ENCODE measurements at regions not wholly inside any gene's neighbourhood (a gene's known extent, or its start where the extent isn't known, plus 50 kb on each side); places are given as distances from the start of the nearest gene placed in this dataset.

- no peak for DNase-seq (ENCODE audit: low read depth, low spot score)
These were observed 1152.0 kb downstream of the SORCS3 start for GRCh38 chr10:105793071-105793470.

GRCh38 chr10:105785721-105786120 is 1144.6 kb downstream of the SORCS3 start:
- no peak for DNase-seq (ENCODE audit: low read depth, low spot score)

GRCh38 chr10:105783936-105784483 is 1142.9 kb downstream of the SORCS3 start:
- no peak for DNase-seq (ENCODE audit: low read depth, low spot score)

- DNase-seq (ENCODE audit: low read depth, low spot score), result no peak
These were observed 1133.8 kb downstream of the SORCS3 start for GRCh38 chr10:105774881-105775280.

- DNase-seq (ENCODE audit: low read depth, low spot score), result no peak
These were observed 1133.3 kb downstream of the SORCS3 start for GRCh38 chr10:105774351-105774750.

- no peak for DNase-seq (ENCODE audit: low read depth, low spot score)
These were observed 1129.6 kb downstream of the SORCS3 start for GRCh38 chr10:105770524-105771212.

- no peak for DNase-seq (ENCODE audit: low read depth, low spot score)
These were observed 1128.4 kb downstream of the SORCS3 start for GRCh38 chr10:105769248-105770184.

- no peak for DNase-seq (ENCODE audit: low read depth, low spot score)
These were observed 1122.5 kb downstream of the SORCS3 start for GRCh38 chr10:105763611-105764010.

GRCh38 chr10:105761576-105762260 is 1120.6 kb downstream of the SORCS3 start:
- DNase-seq (ENCODE audit: low read depth, low spot score), result no peak

GRCh38 chr10:105759669-105760068 is 1118.6 kb downstream of the SORCS3 start:
- no peak for DNase-seq (ENCODE audit: low read depth, low spot score)

- DNase-seq (ENCODE audit: low read depth, low spot score), result no peak
These were observed 1117.3 kb downstream of the SORCS3 start for GRCh38 chr10:105758209-105758998.

GRCh38 chr10:105757302-105757701 is 1116.2 kb downstream of the SORCS3 start:
- DNase-seq (ENCODE audit: low read depth, low spot score), result no peak

GRCh38 chr10:105756386-105756785 is 1115.3 kb downstream of the SORCS3 start:
- no peak for DNase-seq (ENCODE audit: low read depth, low spot score)

GRCh38 chr10:105751688-105752087 is 1110.6 kb downstream of the SORCS3 start:
- no peak for DNase-seq (ENCODE audit: low read depth, low spot score)

- no peak for DNase-seq (ENCODE audit: low read depth, low spot score)
These were observed 1104.6 kb downstream of the SORCS3 start for GRCh38 chr10:105745596-105746148.

GRCh38 chr10:105743343-105744056 is 1102.4 kb downstream of the SORCS3 start:
- DNase-seq (ENCODE audit: low read depth, low spot score), result no peak

- DNase-seq (ENCODE audit: low read depth, low spot score), result no peak
These were observed 1101.8 kb downstream of the SORCS3 start for GRCh38 chr10:105742923-105743322.

GRCh38 chr10:105742184-105742583 is 1101.1 kb downstream of the SORCS3 start:
- DNase-seq (ENCODE audit: low read depth, low spot score), result no peak

- DNase-seq (ENCODE audit: low read depth, low spot score), result no peak
These were observed 1093.4 kb downstream of the SORCS3 start for GRCh38 chr10:105734479-105734878.

- DNase-seq (ENCODE audit: low read depth, low spot score), result no peak
These were observed 1092.8 kb downstream of the SORCS3 start for GRCh38 chr10:105733924-105734323.

Data from iPS DF 19.7 (cell line).